ENCODE measurements at regions not wholly inside any gene's neighbourhood (a gene's known extent, or its start where the extent isn't known, plus 50 kb on each side); places are given as distances from the start of the nearest gene placed in this dataset.
"Not testable (repeated sequence)": the region's sequence is repeated elsewhere in the genome, so short reads cannot be mapped to it uniquely, and the experiment has no call there.

DNA sequence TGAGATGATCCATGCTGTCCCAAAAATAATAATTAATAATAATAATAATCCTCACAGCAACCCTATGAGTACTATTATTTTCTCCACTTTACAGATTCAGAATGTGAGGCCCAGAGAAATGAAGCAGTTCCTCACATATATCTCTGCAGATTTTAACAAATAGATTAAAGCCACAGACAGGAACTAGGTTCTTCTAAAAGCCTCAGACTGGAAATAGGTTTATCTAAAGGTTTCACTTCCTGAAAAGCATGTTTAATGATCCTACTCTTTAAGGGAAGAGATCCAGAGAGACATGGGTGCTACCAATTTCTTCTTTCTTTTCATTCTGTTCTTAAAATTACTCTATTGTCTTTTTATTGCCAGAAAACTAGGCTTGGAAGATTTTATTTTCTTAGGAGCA is 1079.4 kb upstream of the COX7C start:
- no peak overlapping the region for H3K4me3 ChIP-seq (replicated peaks; ENCODE audit: low read depth, low read length)
- DNase-seq (ENCODE audit: low read depth) = no peak
- TF ChIP-seq, protein P1, sequence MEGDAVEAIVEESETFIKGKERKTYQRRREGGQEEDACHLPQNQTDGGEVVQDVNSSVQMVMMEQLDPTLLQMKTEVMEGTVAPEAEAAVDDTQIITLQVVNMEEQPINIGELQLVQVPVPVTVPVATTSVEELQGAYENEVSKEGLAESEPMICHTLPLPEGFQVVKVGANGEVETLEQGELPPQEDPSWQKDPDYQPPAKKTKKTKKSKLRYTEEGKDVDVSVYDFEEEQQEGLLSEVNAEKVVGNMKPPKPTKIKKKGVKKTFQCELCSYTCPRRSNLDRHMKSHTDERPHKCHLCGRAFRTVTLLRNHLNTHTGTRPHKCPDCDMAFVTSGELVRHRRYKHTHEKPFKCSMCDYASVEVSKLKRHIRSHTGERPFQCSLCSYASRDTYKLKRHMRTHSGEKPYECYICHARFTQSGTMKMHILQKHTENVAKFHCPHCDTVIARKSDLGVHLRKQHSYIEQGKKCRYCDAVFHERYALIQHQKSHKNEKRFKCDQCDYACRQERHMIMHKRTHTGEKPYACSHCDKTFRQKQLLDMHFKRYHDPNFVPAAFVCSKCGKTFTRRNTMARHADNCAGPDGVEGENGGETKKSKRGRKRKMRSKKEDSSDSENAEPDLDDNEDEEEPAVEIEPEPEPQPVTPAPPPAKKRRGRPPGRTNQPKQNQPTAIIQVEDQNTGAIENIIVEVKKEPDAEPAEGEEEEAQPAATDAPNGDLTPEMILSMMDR (IDR thresholded peaks at IDR 0.05; ENCODE audit: low read length, missing control alignments) = no peak

DNA sequence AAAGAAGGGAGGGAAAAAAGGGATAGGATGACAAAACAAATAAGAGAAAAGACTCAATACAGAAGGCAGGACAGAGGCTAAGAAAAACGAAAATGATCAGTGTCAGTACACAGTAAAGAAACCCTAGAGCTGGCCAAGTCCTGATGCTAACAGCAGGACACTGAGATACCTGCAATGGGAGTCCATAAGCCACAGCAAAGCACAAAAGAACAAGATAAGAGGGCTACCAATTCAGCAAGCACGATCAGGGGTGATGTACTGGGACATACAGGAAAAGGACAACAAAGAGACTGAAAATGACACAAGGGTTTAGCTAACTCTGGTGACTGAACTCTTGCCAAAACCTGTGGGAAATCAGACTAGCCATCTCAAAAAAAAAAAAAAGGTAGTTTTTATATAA is 1072.6 kb upstream of the COX7C start:
- no peak for DNase-seq (ENCODE audit: low read depth)
- H3K4me3 ChIP-seq (replicated peaks; ENCODE audit: low read depth, low read length) = no peak overlapping the region
- TF ChIP-seq, protein P1 (IDR thresholded peaks at IDR 0.05; ENCODE audit: low read length, missing control alignments) = no peak

DNA sequence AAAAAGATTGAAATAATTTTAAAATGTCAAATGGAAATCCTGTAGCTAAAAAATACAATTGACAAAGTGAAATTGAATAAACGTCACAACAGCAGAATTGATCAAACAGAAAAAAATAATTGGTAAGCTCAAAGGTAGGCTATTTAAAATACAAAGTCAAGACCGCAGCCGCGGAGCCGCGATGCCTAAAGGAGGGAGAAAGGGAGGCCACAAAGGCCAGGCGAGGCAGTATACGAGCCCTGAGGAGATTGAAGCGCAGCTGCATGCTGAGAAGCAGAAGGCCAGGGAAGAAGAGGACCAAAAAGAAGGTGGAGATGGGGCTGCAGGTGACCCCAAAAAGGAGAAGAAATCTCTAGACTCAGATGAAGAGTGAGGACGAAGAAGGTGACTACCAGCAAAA is 1068.5 kb upstream of the COX7C start:
- DNase-seq (ENCODE audit: low read depth) = no peak
- H3K4me3 ChIP-seq (replicated peaks; ENCODE audit: low read depth, low read length) = no peak overlapping the region
- TF ChIP-seq, protein P1 (IDR thresholded peaks at IDR 0.05; ENCODE audit: low read length, missing control alignments) = no peak

DNA sequence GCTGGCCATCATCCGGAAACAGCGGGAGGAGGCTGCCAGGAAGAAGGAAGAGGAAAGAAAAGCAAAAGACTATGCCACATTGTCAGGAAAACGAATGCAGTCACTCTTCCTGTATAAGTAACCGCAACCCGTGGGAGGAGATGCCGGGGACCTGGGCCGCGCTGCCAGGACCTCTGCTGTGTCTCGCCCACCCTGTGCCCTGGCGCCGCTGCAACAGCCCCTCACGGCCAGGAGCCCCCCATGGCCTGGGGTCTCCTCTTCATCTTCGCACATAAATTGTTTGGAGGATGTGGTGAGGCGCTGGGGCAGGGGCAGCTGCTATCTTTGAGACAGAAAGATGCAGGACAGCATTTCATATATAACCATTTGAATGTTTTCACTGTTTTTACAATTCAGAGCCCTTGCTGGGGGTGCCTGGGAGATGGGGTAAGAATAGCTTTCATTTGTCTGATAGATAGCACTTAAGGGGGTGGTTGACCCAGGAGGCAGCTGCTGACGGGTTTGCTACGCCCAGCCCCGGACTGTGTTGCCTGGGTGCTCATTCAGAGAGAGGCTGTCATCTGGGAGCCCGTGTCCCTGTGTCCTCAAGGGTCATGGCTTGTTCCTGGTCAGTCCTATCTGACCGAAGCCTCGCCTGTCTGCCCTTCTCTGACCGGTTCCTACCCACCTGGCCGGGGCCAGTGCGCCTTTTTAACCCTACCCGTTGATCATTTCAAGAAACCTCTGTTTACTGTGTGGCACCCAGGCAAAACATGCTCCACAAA is 1067.7 kb upstream of the COX7C start:
- TF ChIP-seq, protein P1 (IDR thresholded peaks at IDR 0.05; ENCODE audit: low read length, missing control alignments) = no peak
- no peak overlapping the region for H3K4me3 ChIP-seq (replicated peaks; ENCODE audit: low read depth, low read length)
- DNase-seq (ENCODE audit: low read depth) = no peak

DNA sequence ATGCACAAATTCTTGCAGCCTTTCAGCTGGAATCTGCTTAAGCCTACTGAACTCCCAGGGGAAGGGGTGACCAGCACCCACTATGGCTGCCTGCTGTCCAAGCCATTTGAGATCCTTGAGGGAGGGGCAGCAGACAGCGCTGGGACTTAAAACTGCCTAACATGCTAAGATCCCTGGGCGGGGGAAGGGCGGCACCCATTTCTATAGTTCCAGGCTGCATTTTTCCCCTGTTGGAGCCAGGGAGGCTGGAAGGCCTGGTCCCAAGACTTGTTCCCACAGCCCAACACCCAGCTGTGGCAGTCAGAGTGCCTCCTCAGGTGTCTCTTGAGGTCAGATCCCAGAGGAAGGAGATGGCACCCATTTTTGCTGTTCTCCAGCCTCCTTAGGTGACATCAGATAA is 1061.3 kb upstream of the COX7C start:
- TF ChIP-seq, protein P1 (IDR thresholded peaks at IDR 0.05; ENCODE audit: low read length, missing control alignments) = no peak
- H3K4me3 ChIP-seq (replicated peaks; ENCODE audit: low read depth, low read length) = no peak overlapping the region
- no peak for DNase-seq (ENCODE audit: low read depth)

DNA sequence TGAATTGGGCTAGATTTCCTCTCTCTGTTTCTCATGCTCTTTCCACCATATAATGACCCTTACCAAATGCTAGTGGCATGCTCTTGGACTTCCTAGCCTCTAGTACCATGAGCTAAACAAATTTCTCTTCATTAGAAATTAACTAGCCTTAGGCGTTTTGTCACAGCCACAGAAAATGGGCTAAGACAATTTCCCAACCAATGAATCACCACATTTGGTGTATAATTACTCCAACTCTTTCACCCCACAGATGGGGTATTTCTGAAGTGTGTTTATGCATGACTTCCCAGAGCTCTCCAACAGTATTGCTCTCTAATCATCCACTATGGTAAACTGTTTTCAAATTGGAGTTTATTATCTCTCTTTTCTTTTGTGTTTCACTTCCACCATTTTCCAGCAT is 1041.1 kb upstream of the COX7C start:
- TF ChIP-seq, protein P1 (IDR thresholded peaks at IDR 0.05; ENCODE audit: low read length, missing control alignments) = no peak
- DNase-seq (ENCODE audit: low read depth) = no peak
- no peak overlapping the region for H3K4me3 ChIP-seq (replicated peaks; ENCODE audit: low read depth, low read length)

DNA sequence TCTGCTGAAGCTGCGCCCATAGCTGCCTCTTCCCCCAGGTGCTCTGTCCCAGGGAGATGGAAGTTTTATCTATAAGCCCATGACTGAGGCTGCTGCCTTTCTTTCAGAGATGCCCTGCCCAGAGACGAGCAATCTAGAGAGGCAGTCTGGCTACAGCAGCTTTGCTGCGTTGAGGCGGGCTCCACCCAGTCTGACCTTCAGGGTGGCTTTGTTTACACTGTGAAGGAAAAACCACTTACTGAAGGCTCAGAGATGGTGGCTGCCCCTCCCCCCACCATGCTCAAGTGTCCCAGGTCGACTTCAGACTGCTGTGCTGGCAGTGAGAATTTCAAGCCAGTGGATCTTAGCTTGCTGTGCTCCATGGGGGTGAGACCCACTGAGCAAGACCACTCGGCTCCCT is 1029.9 kb upstream of the COX7C start:
- DNase-seq (ENCODE audit: low read depth); H3K4me3 ChIP-seq (replicated peaks; ENCODE audit: low read depth, low read length): not testable (repeated sequence)

DNA sequence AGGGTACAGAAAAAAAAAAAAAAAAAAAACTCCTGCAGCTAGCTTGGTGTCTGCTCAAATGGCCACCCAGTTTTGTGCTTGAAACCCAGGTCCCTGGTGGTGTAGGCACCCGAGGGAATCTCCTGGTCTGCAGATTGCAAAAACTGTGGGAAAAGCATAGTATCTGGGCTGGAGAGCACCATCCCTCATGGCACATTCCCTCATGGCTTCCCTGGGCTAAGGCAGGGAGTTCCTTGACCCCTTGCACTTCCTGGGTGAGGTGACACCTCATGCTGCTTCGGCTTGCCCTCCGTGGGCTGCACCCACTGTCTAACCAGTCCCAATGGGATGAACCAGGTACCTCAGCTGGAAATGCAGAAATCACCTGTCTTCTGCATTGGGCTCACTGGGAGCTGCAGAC is 1029.5 kb upstream of the COX7C start:
- not testable (repeated sequence) for H3K4me3 ChIP-seq (replicated peaks; ENCODE audit: low read depth, low read length); DNase-seq (ENCODE audit: low read depth)
